Kidney (tissue), 13 donors: ENCODE measurements at regions not wholly inside any gene's neighbourhood (a gene's known extent, or its start where the extent isn't known, plus 50 kb on each side); places are given as distances from the start of the nearest gene placed in this dataset.
A peak's percentile ranks its signal among the peaks of the same experiment; 100 is the strongest.
"Not testable (repeated sequence)": the region's sequence is repeated elsewhere in the genome, so short reads cannot be mapped to it uniquely, and the experiment has no call there.

ENCODE experiments used
- DNase-seq, 5 donors: peaks; one replicate each; pipeline ENCODE4 v3.0.0-alpha.2; 2013 to 2020
- FAIRE-seq: peaks from 2 replicates; lab custom pipeline; 2012; peaks lifted over from hg19 to GRCh38; lab: Jason Lieb, UNC
- H3K27ac ChIP-seq, 2 donors: one replicate each; pipeline ENCODE4 v1.7.0; 2013; ENCODE audit warnings: low read depth in 2 of 2, low read length in 2 of 2, inconsistent platforms in 1 of 2
- H3K27me3 ChIP-seq: one replicate; pipeline ENCODE4 v1.7.1; 2013; ENCODE audit warnings: low read length, inconsistent platforms; ENCODE audit not compliant: control insufficient read depth, insufficient read depth
- H3K36me3 ChIP-seq, 3 donors: one replicate each; pipeline versions ENCODE4 v1.7.0 to v1.7.1; 2013; ENCODE audit warnings: low read length in 3 of 3, control low read depth in 1 of 3, inconsistent platforms in 1 of 3; ENCODE audit not compliant: insufficient read depth in 3 of 3, control insufficient read depth in 2 of 3
- H3K4me1 ChIP-seq, 3 donors: one replicate each; pipeline versions ENCODE4 v1.7.0 to v1.7.1; 2013; ENCODE audit warnings: low read length in 3 of 3, inconsistent platforms in 1 of 3, low read depth in 1 of 3; ENCODE audit not compliant: control insufficient read depth in 2 of 3, insufficient read depth in 2 of 3
- H3K4me3 ChIP-seq, 3 donors: one replicate each; pipeline versions ENCODE4 v1.7.0 to v1.8.1; 2013; ENCODE audit warnings: low read length in 3 of 3, control low read depth in 1 of 3, inconsistent platforms in 1 of 3
- H3K9ac ChIP-seq, 3 donors: one replicate each; pipeline versions ENCODE4 v1.7.0 to v1.7.1; 2013; ENCODE audit warnings: low read length in 3 of 3, control low read depth in 1 of 3, inconsistent platforms in 1 of 3
- H3K9me3 ChIP-seq, 3 donors: one replicate each; pipeline versions ENCODE4 v1.7.0 to v1.7.1; 2013; ENCODE audit warnings: low read length in 3 of 3, control low read depth in 1 of 3, inconsistent platforms in 1 of 3; ENCODE audit not compliant: control insufficient read depth in 2 of 3, insufficient read depth in 1 of 3
- CTCF ChIP-seq: IDR thresholded peaks from 3 replicates; pipeline ENCODE4 v1.5.1; 2012; ENCODE audit warnings: mild to moderate bottlenecking, moderate library complexity, borderline replicate concordance; ENCODE audit not compliant: insufficient read depth; ENCODE audit errors: extremely low read depth
- intact Hi-C: fragments of 100-400 bp; cut with DNase I; formaldehyde crosslinking; loops from one replicate; pipeline ENCODE4 v1.11.1; 2022
- donor health status: control.
- donor health status: control.
- donor health status: control.
- donor health status: control.
- donor health status: control.
- donor health status: DM: yes; HTN: yes; CAD: no.
- donor health status: Normal renal cell carcinoma (clear cell type).

- Histone ChIP-seq H3K27me3 (no peaks in the 10 kb centered on the region), H3K36me3 (no peaks in the 10 kb centered on the region), H3K9me3 (no peaks in the 10 kb centered on the region), H3K9ac (no peak overlapping the region), H3K27ac (no peak overlapping the region), H3K4me1 (no peaks in the 10 kb centered on the region), H3K4me3 (no peak overlapping the region)
- FAIRE-seq (no peak), DNase-seq (no peak)
- no peak for TF ChIP-seq CTCF
- intact Hi-C loops: no loop called here
These were observed 385.1 kb upstream of the MAF start for GRCh38 chr16:79985606-79986005.

- H3K4me3 ChIP-seq, DNase-seq, intact Hi-C loops, FAIRE-seq, H3K27ac ChIP-seq, H3K9ac ChIP-seq, H3K36me3 ChIP-seq, H3K4me1 ChIP-seq, H3K9me3 ChIP-seq, H3K27me3 ChIP-seq: not testable (repeated sequence)
These were observed 383.6 kb upstream of the MAF start for GRCh38 chr16:79984149-79984548.

GRCh38 chr16:79982862-79983261, 382.3 kb upstream of the MAF start:
- Histone ChIP-seq H3K27ac (no peak overlapping the region), H3K27me3 (no peaks in the 10 kb centered on the region), H3K9ac (no peak overlapping the region), H3K36me3 (no peaks in the 10 kb centered on the region), H3K4me1 (no peaks in the 10 kb centered on the region), H3K4me3 (no peak overlapping the region), H3K9me3 (no peaks in the 10 kb centered on the region)
- no peak for DNase-seq
- intact Hi-C loops: no loop called here
- FAIRE-seq: no peak
- no peak for TF ChIP-seq CTCF

GRCh38 chr16:79982361-79982760, 381.8 kb upstream of the MAF start:
- H3K9me3 ChIP-seq: no peaks in the 10 kb centered on the region
- intact Hi-C loops: no loop called here
- H3K36me3 ChIP-seq: no peaks in the 10 kb centered on the region
- no peak overlapping the region for H3K27ac ChIP-seq
- DNase-seq (peak in 3 of 5 donors; percentile 26 to 70 (median 28)), FAIRE-seq (no peak)
- no peak for TF ChIP-seq CTCF
- H3K4me3 ChIP-seq: no peak overlapping the region
- no peaks in the 10 kb centered on the region for H3K27me3 ChIP-seq
- no peaks in the 10 kb centered on the region for H3K4me1 ChIP-seq
- H3K9ac ChIP-seq: no peak overlapping the region
